HepG2 (cell line): ENCODE measurements at regions not wholly inside any gene's neighbourhood (a gene's known extent, or its start where the extent isn't known, plus 50 kb on each side); places are given as distances from the start of the nearest gene placed in this dataset.

ENCODE experiments used
- ATAC-seq: fragments of 200-7000 bp; cut with Tn5 transposase; 3 replicates; pipeline ENCODE4 v1.9.1; 2020; ENCODE audit warnings: mild to moderate bottlenecking, moderate library complexity
- BruUV-seq: library from RNA; stranded (reverse); fragments of 400-500 nt; replicated peaks from 2 replicates; lab custom pipeline; 2021; lab: Mats Ljungman, UMichigan
- CTCF ChIA-PET: fragments of 300-600 bp; formaldehyde crosslinking; extraction: SDS; loops from one replicate; lab custom pipeline; 2021; ENCODE audit warnings: low total read pairs, inconsistent platforms, low intra/inter-chr PET ratio; lab: Yijun Ruan, JAX
- POLR2A ChIA-PET: fragments of 350-600 bp; sonication (Branson Sonifier 250); formaldehyde crosslinking; loops from one replicate; lab custom pipeline; 2020; ENCODE audit warnings: antibody characterized with exemption, inconsistent platforms; lab: Yijun Ruan, JAX
- DNase-seq: peaks from one replicate; pipeline ENCODE4 v3.0.0-alpha.2; 2015; ENCODE audit warnings: low spot score
- FAIRE-seq: peaks from 3 replicates; lab custom pipeline; 2011; peaks lifted over from hg19 to GRCh38; lab: Jason Lieb, UNC
- H2AFZ ChIP-seq: one replicate; pipeline ENCODE4 v1.6.1; 2011; ENCODE audit warnings: low read length, inconsistent platforms
- H3K27ac ChIP-seq: fragments of 300-600 bp; 3 replicates; pipeline ENCODE4 v1.8.0; 2011; ENCODE audit warnings: mixed run types, mild to moderate bottlenecking, mixed read lengths, low read length, inconsistent platforms; ENCODE audit not compliant: insufficient read depth; ENCODE audit errors: extremely low read length
- H3K27me3 ChIP-seq, 2 experiments: fragments of 200-600 bp in 1 of 2; 2 replicates in 1 of 2; 3 replicates in 1 of 2; pipeline versions ENCODE4 v1.6.0 to v1.8.0; 2011; ENCODE audit warnings: low read length in 2 of 2, mild to moderate bottlenecking in 2 of 2, moderate library complexity in 2 of 2, inconsistent platforms in 1 of 2; ENCODE audit not compliant: insufficient read depth in 2 of 2, control insufficient read depth in 1 of 2
- H3K36me3 ChIP-seq, 2 experiments: fragments of 200-600 bp in 1 of 2; replicated peaks in 1 of 2; 2 replicates in 1 of 2; 3 replicates in 1 of 2; pipeline versions ENCODE4 v1.5.1 to v1.8.0; 2011; ENCODE audit warnings: low read length in 2 of 2, inconsistent platforms in 1 of 2; ENCODE audit not compliant: insufficient read depth in 2 of 2, control insufficient read depth in 1 of 2
- H3K4me1 ChIP-seq: 2 replicates; pipeline ENCODE4 v1.5.1; 2012; ENCODE audit warnings: low read length, inconsistent platforms; ENCODE audit not compliant: insufficient read depth
- H3K4me2 ChIP-seq: 2 replicates; pipeline ENCODE4 v1.6.0; 2011; ENCODE audit warnings: low read depth, low read length, inconsistent platforms
- H3K4me3 ChIP-seq, 3 experiments: fragments of 200-600 bp in 1 of 3; sonication (generic), shearing (Covaris generic) in 1 of 3; replicated peaks in 1 of 3; 2 replicates each; pipeline ENCODE4 v1.5.1; 2011 to 2016; ENCODE audit warnings: low read length in 3 of 3, inconsistent platforms in 2 of 3, low read depth in 2 of 3, mild to moderate bottlenecking in 2 of 3, control low read depth in 1 of 3, mixed read lengths in 1 of 3; ENCODE audit not compliant: insufficient read depth in 1 of 3
- H3K79me2 ChIP-seq: one replicate; pipeline ENCODE4 v1.6.1; 2011; ENCODE audit warnings: low read length, inconsistent platforms; ENCODE audit not compliant: insufficient read depth
- H3K9ac ChIP-seq: 2 replicates; pipeline ENCODE4 v1.6.0; 2011; ENCODE audit warnings: mild to moderate bottlenecking, low read depth, low read length, inconsistent platforms; ENCODE audit not compliant: insufficient read depth
- H3K9me3 ChIP-seq: 2 replicates; pipeline ENCODE4 v1.5.1; 2012; ENCODE audit warnings: mild to moderate bottlenecking, low read length
- H4K20me1 ChIP-seq: 2 replicates; pipeline ENCODE4 v1.6.0; 2011; ENCODE audit warnings: inconsistent platforms, mild to moderate bottlenecking, low read length, moderate library complexity; ENCODE audit not compliant: insufficient read depth
- GMEB2 ChIP-seq: IDR thresholded peaks from 2 replicates; pipeline ENCODE4 v1.6.1; 2016; ENCODE audit warnings: missing biosample characterization, missing genetic modification reagents, low read depth
- HES4 ChIP-seq: sonication (generic); formaldehyde crosslinking; IDR thresholded peaks from 2 replicates; pipeline ENCODE4 v1.9.0; 2021; ENCODE audit warnings: mild to moderate bottlenecking, missing genetic modification reagents, borderline replicate concordance
- NR2F6 ChIP-seq, 2 experiments: IDR thresholded peaks; 2 replicates each; pipeline ENCODE4 v1.6.1; 2016; ENCODE audit warnings: antibody characterized with exemption in 1 of 2, mild to moderate bottlenecking in 1 of 2
- PLRG1 ChIP-seq: fragments of 450-650 bp; conservative IDR thresholded peaks from 2 replicates; pipeline ENCODE4 v1.6.1; 2016
- SCMH1 ChIP-seq: sonication (generic); formaldehyde crosslinking; IDR thresholded peaks from 2 replicates; pipeline ENCODE4 v1.9.0; 2021; ENCODE audit warnings: missing genetic modification reagents, mild to moderate bottlenecking, borderline replicate concordance
- SIX4 ChIP-seq: sonication (generic); formaldehyde crosslinking; IDR thresholded peaks from 2 replicates; pipeline ENCODE4 v1.4.0; 2020; ENCODE audit warnings: missing genetic modification reagents
- STAT6 ChIP-seq: sonication (generic); formaldehyde crosslinking; IDR thresholded peaks from 2 replicates; pipeline ENCODE4 v1.4.0; 2020; ENCODE audit warnings: missing genetic modification reagents, mild to moderate bottlenecking, borderline replicate concordance
- ZNF205 ChIP-seq: IDR thresholded peaks from 2 replicates; pipeline ENCODE4 v1.6.1; 2018; ENCODE audit warnings: missing biosample characterization, missing genetic modification reagents
- ZNF468 ChIP-seq: sonication (generic); formaldehyde crosslinking; IDR thresholded peaks from 2 replicates; pipeline ENCODE4 v1.8.0; 2022; ENCODE audit warnings: mild to moderate bottlenecking, moderate library complexity, missing genetic modification reagents
- WGBS: methylation state at CpG from one replicate; pipeline ENCODE4 v1.1.6; 2017; ENCODE audit warnings: low lambda C conversion rate; 5-methylcytosine and 5-hydroxymethylcytosine counted together
- in situ Hi-C: cut with HindIII; loops from 2 replicates; pipeline ENCODE4 v1.10.0; 2017; ENCODE audit warnings: low pct_unique_long_range_greater_than_20kb; ENCODE audit not compliant: extremely low pct_ligation_motif_present
- intact Hi-C: fragments of 100-400 bp; cut with micrococcal nuclease; formaldehyde crosslinking; loops from one replicate; pipeline ENCODE4 v1.10.0; 2022; ENCODE audit not compliant: unreplicated experiment

GRCh38 chr14:94952097-94952496, 182.2 kb upstream of the GSC start:
- TF ChIP-seq SIX4 (no peak), STAT6 (no peak), SCMH1 (CRISPR knock-in tag) (no peak), PLRG1 (no peak)
- BruUV-seq: no TSS peak
- ChIA-PET POLR2A (no interaction called here), CTCF (no interaction called here)
- no peaks in the 10 kb centered on the region for H3K79me2 ChIP-seq
- DNase-seq (no peak), FAIRE-seq (no peak), ATAC-seq (no peak)
- intact Hi-C loops (no loop called here), in situ Hi-C loops (no loop called here)
- H3K27ac ChIP-seq: no peak overlapping the region
- no peak overlapping the region for H2AFZ ChIP-seq
- no peaks in the 10 kb centered on the region for H3K9me3 ChIP-seq
- WGBS: 23% methylated on average over 7 of the region's 7 CpGs
- no peaks in the 10 kb centered on the region for H4K20me1 ChIP-seq
- no peak overlapping the region for H3K4me2 ChIP-seq
- no peak overlapping the region for H3K4me3 ChIP-seq
- H3K27me3 ChIP-seq: peaks cover 2 to 18% of the 10 kb centered on the region in 2 experiments; a peak in 3 of 5 replicates
- no peaks in the 10 kb centered on the region for H3K36me3 ChIP-seq
- H3K9ac ChIP-seq: no peak overlapping the region
- no peaks in the 10 kb centered on the region for H3K4me1 ChIP-seq

GRCh38 chr14:94946244-94946643, 176.3 kb upstream of the GSC start:
- Histone ChIP-seq H3K4me3 (no peak overlapping the region), H2AFZ (no peak overlapping the region), H3K9me3 (no peaks in the 10 kb centered on the region), H3K27ac (no peak overlapping the region), H3K27me3 (peaks cover 2 to 26% of the 10 kb centered on the region in 2 experiments; a peak in 3 of 5 replicates), H3K9ac (no peak overlapping the region), H3K4me1 (no peaks in the 10 kb centered on the region), H4K20me1 (no peaks in the 10 kb centered on the region), H3K79me2 (no peaks in the 10 kb centered on the region), H3K4me2 (no peak overlapping the region), H3K36me3 (no peaks in the 10 kb centered on the region)
- WGBS: 11% methylated on average over 3 of the region's 3 CpGs
- BruUV-seq: no TSS peak
- intact Hi-C loops (no loop called here), in situ Hi-C loops (no loop called here)
- ATAC-seq: no peak
- FAIRE-seq: no peak
- POLR2A ChIA-PET: no interaction called here
- no peak for TF ChIP-seq GMEB2 (CRISPR knock-in tag)
- no peak for TF ChIP-seq ZNF468 (CRISPR knock-in tag)
- no peak for TF ChIP-seq ZNF205
- TF ChIP-seq HES4: no peak
- TF ChIP-seq NR2F6 (IDR thresholded peaks at IDR 0.05): no peak
- TF ChIP-seq NR2F6 (CRISPR knock-in tag; IDR thresholded peaks at IDR 0.05): no peak
- DNase-seq: no peak
- CTCF ChIA-PET: no interaction called here
